ENCODE measurements at regions not wholly inside any gene's neighbourhood (a gene's known extent, or its start where the extent isn't known, plus 50 kb on each side); places are given as distances from the start of the nearest gene placed in this dataset.

DNA sequence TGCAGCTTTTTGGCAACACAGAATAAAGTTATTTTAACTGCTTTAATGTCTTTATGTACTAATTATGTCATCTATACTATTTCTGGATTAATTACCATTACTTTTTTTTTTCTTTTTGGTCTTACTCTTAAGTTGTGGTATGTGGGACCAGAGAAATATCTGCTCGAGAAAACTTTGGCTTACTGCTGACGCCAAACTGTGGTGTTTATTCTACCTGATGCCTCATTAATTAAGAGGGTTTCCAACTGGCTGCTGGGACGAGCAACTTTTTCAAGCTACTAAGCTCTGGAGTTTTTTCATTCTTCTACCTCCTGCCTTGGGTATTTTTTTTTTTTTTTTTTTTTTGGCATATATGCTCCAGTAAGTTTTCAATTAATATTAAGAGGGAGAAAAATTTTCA lies 1257.5 kb downstream of the FSCB start:
- DNase-seq, result no peak

DNA sequence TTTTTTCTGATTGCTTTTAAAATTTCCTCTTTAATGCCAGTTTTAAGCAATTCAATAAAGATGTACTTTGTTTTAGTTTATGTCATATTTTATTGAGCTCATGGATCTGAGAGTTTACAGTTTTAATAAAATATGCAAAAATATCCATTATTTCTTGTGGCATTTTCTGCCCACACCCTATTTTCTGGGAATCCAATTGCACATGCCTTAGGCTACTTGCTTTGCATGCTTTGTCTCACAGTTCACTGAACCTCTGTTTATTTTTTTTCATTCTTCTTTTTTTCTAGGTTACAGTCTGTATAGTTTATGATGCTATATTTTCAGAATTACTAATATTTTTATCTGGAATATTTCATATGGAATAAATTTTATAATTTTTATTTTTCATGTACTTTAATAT lies 1258.0 kb downstream of the FSCB start:
- no peak for DNase-seq

DNA sequence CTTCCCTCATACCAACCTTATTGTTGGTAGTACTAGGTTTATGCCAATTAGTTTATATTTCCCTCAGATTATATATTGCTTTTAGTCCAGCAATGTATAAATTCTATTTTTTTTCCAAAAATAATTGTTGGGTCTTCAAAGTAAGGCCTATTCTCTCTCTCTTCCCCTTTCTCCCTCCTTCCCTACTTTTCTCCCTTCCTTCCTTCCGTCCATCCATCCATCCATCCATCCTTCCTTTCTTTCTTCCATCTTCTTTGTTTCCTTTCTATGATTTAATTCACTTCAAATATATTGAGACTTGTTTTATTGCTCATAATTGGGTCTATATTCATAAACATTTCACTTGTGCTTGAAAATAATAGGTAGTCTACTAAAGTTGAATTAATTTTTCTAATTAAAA lies 1259.2 kb downstream of the FSCB start:
- no peak for DNase-seq

DNA sequence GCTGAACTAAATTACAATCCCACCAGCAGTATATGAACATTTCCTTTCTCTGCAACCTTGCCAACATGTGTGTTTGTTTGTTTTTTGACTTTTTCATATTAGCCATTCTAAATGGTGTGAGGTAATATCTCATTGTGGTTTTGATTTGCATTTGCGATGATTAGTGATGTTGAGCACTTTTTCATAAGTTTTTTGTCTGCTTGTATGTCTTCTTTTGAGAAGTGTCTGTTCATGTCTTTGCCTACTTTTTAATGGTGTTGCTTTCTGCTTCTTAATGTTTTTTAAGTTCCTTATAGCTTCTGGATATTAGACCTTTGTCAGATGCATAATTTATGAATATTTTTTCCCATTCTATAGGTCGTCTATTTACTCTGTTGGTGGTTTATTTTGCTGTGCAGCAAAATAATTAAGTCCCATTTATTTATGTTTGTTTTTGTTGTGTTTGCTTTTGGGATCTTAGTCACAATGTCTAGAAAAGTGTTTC lies 1262.9 kb downstream of the FSCB start:
- DNase-seq, result no peak

DNA sequence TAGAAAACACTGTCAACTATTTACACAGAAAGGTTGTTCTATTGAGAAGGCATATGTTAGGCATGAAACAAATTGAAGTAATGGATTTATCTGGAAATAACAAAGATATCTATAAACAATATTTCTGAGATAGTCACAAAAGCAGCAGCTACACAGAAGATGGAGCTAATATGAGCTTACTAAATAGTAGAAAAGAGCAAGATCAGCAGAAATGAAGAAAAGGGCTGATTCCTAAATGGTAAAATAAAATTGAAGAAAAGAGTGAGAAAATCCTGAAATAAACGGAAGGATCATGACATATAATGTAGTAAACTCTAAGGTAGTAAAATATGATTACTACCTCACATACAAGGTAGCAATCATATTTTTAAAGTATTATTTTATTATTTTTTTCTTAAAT lies 1263.9 kb downstream of the FSCB start:
- no peak for DNase-seq

DNA sequence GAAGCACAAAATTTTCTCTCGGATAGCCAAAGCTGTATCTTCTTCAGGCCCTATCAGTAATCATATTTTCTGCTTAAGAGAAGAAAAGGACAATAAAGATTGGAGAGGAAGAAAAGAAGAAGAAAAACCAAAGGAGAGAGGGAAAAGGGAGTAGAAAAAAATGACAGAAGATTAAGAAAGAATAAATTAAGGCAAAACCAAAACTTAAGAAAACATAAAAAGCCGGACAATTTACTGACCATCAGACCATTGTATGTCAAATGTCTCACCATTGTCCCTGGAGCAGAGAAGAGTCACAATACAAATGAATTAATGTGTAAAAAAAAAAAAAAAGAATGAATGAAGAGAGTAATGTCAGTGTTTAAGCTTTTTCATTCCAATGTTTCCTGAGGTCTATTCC lies 1274.8 kb downstream of the FSCB start:
- DNase-seq, result no peak

DNA sequence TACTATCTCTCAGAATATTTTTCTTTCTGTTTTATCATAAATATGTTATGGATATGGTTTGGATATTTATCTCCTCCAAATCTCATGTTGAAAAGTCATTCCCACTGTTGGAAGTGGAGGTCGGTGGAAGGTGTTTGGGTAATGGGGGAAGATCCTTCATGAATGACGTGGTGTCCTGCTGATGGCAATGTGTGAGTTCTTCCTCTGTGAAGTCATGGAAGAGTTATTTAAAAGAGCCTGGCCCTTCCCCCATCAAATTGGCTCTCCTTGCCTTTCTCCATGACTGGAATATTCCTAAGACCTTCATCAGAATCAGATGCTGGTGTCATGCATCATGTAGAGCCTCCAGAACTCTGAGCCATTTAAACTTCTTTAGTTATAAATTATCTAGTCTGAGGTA lies 1291.6 kb downstream of the FSCB start:
- DNase-seq, result no peak

DNA sequence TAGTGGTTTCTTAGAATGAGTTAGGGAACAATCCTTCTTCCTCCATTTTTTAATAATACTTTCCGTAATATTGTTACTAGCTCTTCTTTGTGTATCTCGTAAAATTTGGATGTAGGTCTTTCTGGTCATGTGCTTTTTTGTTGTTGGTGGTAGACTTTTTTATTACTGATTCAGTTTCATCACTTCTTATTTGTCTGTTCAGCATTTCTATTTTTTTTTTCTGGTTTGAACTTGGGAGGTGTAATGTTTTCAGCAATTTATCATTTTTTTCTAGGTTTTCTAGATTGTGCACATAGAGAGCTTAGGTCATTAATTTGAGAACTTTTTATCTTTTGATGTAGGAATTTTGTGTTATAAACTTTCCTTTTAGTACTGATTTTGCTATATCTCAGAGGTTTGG lies 1299.9 kb downstream of the FSCB start:
- DNase-seq, result no peak

DNA sequence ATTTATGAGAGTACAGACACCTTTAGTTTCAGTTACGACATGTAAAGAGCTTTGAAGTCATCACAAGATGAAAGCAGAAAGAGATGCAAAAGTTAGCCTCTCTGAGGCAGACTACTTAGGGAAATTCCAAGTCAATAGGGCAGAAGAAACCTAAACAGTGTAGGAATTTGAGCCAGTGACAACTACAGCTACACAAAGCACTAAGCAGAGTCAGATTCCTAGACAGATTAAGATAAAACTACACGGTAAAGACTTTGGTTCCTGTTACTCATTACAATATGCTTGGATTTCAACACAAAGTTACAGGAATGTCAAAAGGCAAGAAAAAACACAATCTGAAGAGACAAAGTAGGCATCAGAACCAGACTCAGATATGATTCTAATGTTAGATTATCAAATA lies 1302.3 kb downstream of the FSCB start:
- DNase-seq, result no peak

DNA sequence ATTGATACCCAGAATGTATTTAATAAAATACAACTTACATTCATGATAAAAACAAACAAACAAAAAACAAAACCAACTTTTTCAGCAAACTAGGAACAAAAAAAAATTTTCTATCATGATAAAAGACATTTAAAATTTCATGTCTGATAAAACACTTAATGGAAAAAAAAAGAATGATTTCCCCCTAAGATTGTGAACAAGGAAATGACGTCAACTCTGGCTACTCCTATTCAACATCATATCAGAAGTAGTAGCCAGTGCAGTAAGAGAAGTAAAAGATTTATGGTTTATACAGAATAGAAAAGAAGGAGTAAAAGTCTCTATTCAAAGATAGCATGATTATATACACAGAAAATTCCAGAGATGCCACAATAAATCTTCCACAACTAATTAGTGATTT lies 1306.6 kb downstream of the FSCB start:
- no peak for DNase-seq

DNA sequence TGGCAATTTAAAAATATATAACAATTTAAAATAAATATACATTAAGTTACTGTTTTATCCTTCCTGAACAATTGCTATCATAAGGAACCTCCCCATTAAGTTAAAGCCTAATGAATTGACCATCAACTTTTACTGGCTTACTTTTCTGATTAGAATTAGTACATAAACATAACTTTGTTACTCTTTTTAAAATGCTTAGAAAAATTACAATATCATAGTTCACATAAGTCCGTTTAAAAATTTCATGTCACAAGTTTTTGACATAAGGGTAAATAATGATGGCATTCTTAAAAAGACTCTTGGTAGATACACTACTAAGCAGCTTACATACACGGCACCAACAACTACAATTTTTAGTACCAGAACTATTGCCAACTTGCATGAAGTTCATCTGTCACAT lies 1308.6 kb downstream of the FSCB start:
- no peak for DNase-seq

DNA sequence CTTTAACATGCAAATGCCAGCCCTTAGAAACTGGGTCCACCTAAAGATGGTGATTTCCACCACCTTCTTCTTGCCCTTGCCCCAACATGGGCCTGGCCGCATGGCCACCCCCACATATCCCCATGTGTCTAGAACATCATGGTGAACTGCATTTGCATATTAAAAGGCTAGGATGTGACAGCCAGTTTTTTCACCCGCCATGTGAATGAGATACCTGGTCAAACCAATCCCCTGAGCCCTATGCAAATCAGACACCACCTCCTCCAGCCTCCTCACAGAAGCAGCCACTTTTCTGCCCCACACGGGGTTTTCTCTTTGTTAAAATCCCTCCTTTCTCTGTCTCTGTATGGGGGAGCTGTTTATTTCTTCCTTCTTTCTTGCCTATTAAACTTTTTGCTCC lies 1322.5 kb downstream of the FSCB start:
- DNase-seq, result no peak

DNA sequence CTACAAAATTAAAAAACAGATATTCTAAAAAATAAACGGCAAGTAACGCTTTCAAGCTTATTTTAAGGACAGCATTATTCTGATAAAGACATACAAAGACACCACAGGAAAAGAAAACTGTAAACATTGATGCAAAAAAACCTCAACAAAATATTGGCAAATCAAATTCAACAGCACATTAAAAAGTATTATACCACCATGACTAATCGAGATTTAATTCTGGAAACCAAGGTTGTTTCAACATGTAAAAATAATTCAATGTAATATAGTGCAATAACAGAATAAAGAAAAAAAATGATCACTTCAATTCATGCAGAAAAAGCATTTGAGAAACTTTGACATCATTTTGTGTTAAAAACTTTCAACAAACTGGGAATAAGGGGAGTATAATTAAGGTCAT lies 1323.2 kb downstream of the FSCB start:
- no peak for DNase-seq

DNA sequence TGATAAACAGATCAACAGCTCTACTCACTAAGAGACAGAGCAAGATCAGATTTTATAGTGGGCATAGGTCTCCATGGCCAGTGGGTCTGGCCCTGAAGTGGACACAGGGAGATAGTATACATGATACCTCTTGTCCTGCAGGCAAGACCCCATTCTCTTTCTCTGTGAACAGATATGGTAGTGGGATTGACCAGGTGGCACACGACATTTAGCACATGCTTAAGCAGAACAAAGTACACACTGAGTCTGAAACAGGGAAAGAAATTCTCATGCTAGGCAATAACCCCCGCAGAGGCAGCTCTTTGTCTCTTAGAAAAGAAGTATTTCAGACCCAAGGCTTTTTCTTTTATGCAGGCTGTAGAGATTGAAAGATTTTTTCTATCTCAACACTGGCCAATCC lies 1331.2 kb downstream of the FSCB start:
- DNase-seq, result no peak

DNA sequence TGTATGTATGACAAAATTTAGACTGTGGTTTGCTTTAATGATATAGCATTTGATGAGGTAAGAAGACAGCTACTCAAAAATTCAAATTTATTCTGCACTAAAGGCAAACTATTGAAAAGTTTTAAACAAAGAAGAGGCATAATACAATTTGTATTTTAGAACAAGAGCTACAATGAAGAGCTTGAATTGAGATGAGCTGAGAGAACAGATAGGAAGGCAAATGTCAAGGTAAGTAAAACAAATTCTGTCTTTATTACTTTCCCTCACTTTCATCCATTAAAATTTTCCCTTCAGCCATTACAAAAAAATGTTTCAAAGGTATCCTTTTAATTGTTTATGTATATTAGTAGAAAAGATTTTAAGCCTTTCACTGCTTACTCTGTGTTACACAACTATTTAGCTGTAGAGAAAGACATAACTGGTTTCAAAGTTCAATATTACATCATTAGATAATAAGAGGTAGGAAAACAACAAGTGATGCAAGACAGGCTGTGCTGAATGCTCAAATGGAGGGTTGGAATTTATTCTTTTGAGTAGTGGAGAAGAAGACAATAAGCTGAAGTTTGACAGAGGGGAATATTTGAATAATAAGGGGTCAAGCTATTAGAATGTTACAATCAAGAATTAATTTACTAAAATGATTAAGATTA lies 1334.1 kb downstream of the FSCB start:
- DNase-seq, result no peak

DNA sequence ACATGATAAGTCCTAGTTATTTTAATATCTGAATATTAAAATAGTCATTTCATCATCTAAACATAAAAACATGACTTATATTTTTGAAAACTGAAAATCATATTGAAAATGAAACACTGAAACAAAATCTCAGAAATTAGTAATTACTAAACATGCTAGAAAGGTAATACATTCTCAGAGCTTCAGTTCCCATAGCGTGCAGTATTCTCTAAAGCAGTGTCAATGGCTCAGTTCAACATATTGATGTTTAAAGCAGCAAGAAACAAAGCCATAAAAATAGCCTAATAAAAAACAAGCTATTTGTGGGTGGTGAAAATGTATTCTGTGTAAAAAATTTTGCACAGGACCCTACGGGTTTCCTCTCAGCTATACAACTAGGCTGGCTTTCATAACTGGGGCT lies 1337.4 kb downstream of the FSCB start:
- no peak for DNase-seq

DNA sequence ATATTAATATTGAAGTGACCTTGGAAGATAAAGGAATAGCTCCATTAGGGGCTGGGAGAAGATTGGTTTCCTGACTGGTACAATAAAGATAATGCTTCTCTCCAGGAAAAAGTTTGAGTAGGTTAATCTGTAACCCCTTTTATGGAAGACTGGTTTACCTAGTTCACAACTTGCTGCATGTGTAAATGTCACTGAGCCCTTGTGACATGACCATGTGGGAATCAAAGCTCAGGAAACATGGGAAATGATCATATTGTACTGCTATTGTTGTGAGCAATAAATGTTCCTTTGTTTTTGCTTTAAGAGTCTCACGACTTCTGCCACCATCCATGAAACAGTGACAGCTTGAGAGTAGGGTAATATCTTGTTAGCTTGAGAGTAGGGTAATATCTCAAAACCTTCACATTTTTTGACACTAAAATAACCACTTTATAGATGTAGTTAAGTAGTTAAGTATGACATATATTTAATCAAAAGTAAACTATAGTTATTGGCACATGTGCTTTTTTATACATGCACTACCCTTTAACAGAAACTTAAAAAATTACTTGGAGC lies 1338.6 kb downstream of the FSCB start:
- no peak for DNase-seq

DNA sequence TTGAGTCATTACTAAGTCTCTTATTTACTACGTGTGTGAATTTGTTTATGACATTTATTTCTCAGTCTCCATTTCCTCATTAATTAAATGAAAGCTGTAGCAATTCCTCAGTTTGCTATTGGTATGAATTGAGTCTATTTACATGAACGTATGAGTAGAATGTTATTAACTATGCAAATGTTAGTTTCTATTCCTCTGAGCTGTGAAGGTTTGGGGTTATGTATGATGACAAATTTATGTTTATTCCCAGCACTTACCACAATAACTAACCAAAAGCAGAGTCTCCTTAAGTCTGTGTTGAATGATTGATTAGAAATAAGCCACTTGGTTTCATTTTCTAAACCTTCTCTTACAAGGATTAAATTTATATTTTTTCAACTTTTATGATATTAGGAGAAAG lies 1340.9 kb downstream of the FSCB start:
- DNase-seq, result no peak

DNA sequence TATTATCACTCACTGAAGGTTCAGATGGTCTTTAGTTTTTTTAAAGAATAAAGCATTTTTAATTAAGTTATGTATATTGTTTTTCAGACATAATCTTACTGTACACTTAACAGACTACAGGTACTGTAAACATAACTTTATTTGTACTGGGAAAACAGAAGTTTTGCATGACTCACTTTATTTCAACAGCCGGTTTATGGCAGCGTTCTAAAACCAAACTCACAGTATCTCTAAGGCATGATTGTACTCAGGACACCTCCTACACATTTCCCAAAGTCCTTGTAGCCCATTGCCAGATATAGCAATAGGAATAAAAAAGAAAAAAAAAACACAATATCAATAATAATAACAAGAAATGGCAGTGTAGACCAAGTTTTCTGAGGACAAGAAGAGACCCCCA lies 1341.4 kb downstream of the FSCB start:
- no peak for DNase-seq

DNA sequence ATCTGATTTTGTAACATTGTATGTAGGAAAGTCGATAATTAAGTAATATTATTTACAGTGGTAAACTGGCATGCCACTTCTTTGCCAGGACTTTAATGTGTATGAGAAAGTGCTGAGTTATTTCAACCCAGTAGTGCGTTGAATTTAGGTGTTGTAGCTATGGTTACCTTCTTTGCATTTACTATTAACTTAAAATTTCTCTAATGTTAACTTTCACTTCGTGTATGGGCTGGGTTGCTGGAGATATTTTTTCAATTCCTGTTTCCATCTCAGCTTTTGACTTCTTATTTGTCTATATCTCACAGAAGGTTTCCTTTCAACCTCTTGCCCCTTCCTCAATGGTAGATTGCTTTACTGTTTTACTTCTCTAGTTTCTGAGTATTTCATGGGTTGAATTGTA lies 1345.6 kb downstream of the FSCB start:
- DNase-seq, result no peak

DNA sequence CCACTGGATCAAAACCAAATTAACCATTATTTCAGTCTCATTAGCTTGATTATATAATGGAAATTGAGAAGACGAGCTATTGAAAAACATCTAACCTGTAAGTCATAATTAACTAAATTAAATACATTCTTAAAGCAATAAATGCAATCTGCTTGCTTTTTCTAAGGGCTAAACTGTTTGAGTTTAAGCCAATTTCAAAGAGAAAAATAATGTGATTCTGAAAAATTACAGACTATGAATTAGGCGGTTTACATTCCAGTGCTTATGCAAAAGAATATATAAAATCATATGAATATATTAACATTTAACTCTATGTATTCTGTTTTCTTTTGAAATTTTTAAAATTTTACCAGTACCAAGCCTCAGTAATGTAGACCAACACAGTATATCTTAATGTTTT lies 1349.4 kb downstream of the FSCB start:
- no peak for DNase-seq

DNA sequence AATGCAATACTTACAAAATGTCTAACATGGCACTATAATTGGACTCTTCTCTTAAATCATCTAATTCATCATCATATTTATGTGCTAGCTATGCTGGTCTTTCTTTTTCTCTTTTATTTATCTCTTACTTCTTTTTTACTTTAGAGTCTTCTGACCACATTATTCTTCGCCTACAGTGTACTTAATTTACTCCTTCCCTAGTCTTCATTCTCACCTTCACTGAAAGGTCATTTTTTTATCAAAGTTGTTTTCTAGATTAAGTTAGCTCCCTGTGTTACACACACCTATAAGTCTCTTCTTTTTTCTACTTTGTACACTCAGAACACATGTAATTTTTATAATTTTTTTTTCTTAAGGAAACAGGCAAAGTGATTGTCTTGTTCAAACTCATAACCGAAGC lies 1351.2 kb downstream of the FSCB start:
- no peak for DNase-seq

DNA sequence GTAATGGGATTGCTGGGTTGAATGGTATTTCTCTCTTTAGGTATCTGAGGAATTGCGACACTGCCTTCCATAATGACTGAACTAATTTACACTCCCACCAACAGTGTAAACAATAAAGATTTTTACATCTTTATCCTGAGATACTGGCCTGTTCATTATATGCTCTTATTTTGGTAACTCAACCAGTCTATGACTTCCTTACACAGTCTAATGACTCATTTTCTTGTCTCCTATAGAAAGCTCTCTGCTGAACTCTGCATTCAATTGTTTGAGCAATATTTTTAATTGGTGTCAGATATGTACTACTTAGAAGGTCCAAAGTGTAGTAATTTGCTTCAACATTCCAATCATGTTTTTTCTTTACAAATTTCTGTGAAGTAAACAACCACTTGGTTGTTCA lies 1351.8 kb downstream of the FSCB start:
- DNase-seq, result no peak

DNA sequence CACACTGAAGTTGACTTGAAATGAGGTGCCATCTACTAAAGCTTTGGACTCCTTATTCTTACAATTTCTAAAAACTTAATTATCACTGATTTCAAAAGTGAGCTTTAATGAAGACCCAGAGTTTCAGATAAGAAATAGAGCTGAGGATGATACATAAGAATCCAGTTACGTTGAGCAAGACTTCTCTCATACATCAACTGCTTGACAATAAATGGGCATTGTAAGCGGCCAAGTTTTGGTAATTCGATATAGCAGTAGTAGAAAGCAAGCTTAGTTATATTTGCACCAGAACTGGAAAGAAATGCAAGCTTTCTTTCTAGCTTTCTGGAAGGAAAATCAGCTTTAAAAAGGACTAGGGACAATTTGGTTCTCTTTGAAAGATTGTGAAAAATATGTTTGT lies 1359.6 kb downstream of the FSCB start:
- DNase-seq, result no peak

DNA sequence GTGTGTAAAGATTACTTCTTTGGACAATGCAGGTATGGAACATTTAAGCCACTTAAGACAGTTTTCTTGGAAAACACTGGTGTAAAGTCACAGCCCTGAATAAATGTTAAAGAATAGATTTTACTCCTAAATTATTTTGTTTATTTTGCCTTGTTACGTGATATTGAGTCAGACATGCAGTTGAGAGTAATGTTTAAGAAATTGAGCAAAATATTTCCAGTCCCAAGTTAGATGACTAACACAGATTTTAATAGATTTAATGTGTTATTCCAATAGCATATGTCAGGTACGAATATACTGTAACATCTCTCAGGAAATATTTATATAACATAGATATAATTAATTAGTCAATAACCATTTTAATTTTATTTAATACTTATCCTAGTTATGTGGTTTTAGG lies 1361.7 kb downstream of the FSCB start:
- DNase-seq, result no peak

Data from activated naive CD4-positive, alpha-beta T cell treated with anti-CD3 and anti-CD28 coated beads, Interleukin-2, amount 50 U/mL, for 16 hours (primary cell).